Rectal smooth muscle tissue (tissue), 1 donor: ENCODE measurements at regions not wholly inside any gene's neighbourhood (a gene's known extent, or its start where the extent isn't known, plus 50 kb on each side); places are given as distances from the start of the nearest gene placed in this dataset.

ENCODE experiments used
- H3K27ac ChIP-seq: one replicate; pipeline ENCODE4 v1.7.0; 2013; ENCODE audit warnings: low read depth, low read length, inconsistent platforms
- H3K27me3 ChIP-seq: one replicate; pipeline ENCODE4 v1.7.0; 2013; ENCODE audit warnings: low read length; ENCODE audit not compliant: control insufficient read depth, insufficient read depth
- H3K36me3 ChIP-seq: one replicate; pipeline ENCODE4 v1.7.0; 2013; ENCODE audit warnings: low read length; ENCODE audit not compliant: control insufficient read depth, insufficient read depth
- H3K4me1 ChIP-seq: one replicate; pipeline ENCODE4 v1.7.0; 2013; ENCODE audit warnings: low read length; ENCODE audit not compliant: control insufficient read depth, insufficient read depth
- H3K4me3 ChIP-seq: one replicate; pipeline ENCODE4 v1.7.0; 2013; ENCODE audit warnings: low read length
- H3K9ac ChIP-seq: one replicate; pipeline ENCODE4 v1.7.0; 2013; ENCODE audit warnings: low read length

GRCh38 chr1:38436749-38437148, 390.2 kb upstream of the POU3F1 start:
- H3K36me3 ChIP-seq, result no peaks in the 10 kb centered on the region
- no peak overlapping the region for H3K27ac ChIP-seq
- no peaks in the 10 kb centered on the region for H3K4me1 ChIP-seq
- no peak overlapping the region for H3K9ac ChIP-seq
- no peak overlapping the region for H3K4me3 ChIP-seq
- no peaks in the 10 kb centered on the region for H3K27me3 ChIP-seq

- Histone ChIP-seq H3K4me3 (no peak overlapping the region), H3K9ac (no peak overlapping the region), H3K36me3 (no peaks in the 10 kb centered on the region), H3K27ac (no peak overlapping the region), H3K27me3 (no peaks in the 10 kb centered on the region), H3K4me1 (no peaks in the 10 kb centered on the region)
These were observed 389.4 kb upstream of the POU3F1 start for GRCh38 chr1:38436006-38436405.

- H3K27ac ChIP-seq, result no peak overlapping the region
- H3K4me1 ChIP-seq, result no peaks in the 10 kb centered on the region
These were observed 386.6 kb upstream of the POU3F1 start for GRCh38 chr1:38433084-38433722.

GRCh38 chr1:38431535-38432376, 385.2 kb upstream of the POU3F1 start:
- H3K9ac ChIP-seq, result no peak overlapping the region
- H3K36me3 ChIP-seq, result no peaks in the 10 kb centered on the region
- H3K4me3 ChIP-seq, result no peak overlapping the region
- no peaks in the 10 kb centered on the region for H3K27me3 ChIP-seq
- no peak overlapping the region for H3K27ac ChIP-seq
- no peaks in the 10 kb centered on the region for H3K4me1 ChIP-seq

More at GRCh38 chr1:38433084-38433722, 386.6 kb upstream of the POU3F1 start:
- H3K9ac ChIP-seq, result no peak overlapping the region
- no peak overlapping the region for H3K4me3 ChIP-seq
- H3K36me3 ChIP-seq, result no peaks in the 10 kb centered on the region
- no peaks in the 10 kb centered on the region for H3K27me3 ChIP-seq

- Histone ChIP-seq H3K36me3 (no peaks in the 10 kb centered on the region), H3K4me3 (no peak overlapping the region), H3K27me3 (no peaks in the 10 kb centered on the region), H3K27ac (no peak overlapping the region), H3K4me1 (no peaks in the 10 kb centered on the region), H3K9ac (no peak overlapping the region)
These were observed 384.4 kb upstream of the POU3F1 start for GRCh38 chr1:38430949-38431348.

- Histone ChIP-seq H3K36me3 (no peaks in the 10 kb centered on the region), H3K27me3 (no peaks in the 10 kb centered on the region), H3K27ac (no peak overlapping the region), H3K9ac (no peak overlapping the region), H3K4me3 (no peak overlapping the region), H3K4me1 (no peaks in the 10 kb centered on the region)
These were observed 378.1 kb upstream of the POU3F1 start for GRCh38 chr1:38424677-38425076.

GRCh38 chr1:38420666-38421065, 374.1 kb upstream of the POU3F1 start:
- no peak overlapping the region for H3K9ac ChIP-seq
- no peak overlapping the region for H3K4me3 ChIP-seq
- H3K36me3 ChIP-seq, result no peaks in the 10 kb centered on the region
- H3K27me3 ChIP-seq, result no peaks in the 10 kb centered on the region
- H3K27ac ChIP-seq, result no peak overlapping the region
- H3K4me1 ChIP-seq, result no peaks in the 10 kb centered on the region

- Histone ChIP-seq H3K36me3 (no peaks in the 10 kb centered on the region), H3K4me1 (no peaks in the 10 kb centered on the region), H3K27me3 (no peaks in the 10 kb centered on the region), H3K4me3 (no peak overlapping the region), H3K9ac (no peak overlapping the region), H3K27ac (no peak overlapping the region)
These were observed 371.8 kb upstream of the POU3F1 start for GRCh38 chr1:38418195-38419030.

- Histone ChIP-seq H3K36me3 (no peaks in the 10 kb centered on the region), H3K27ac (no peak overlapping the region), H3K27me3 (no peaks in the 10 kb centered on the region), H3K9ac (no peak overlapping the region), H3K4me1 (no peaks in the 10 kb centered on the region), H3K4me3 (no peak overlapping the region)
These were observed 357.1 kb upstream of the POU3F1 start for GRCh38 chr1:38403667-38404066.

- Histone ChIP-seq H3K27ac (no peak overlapping the region), H3K36me3 (no peaks in the 10 kb centered on the region), H3K27me3 (no peaks in the 10 kb centered on the region), H3K4me1 (no peaks in the 10 kb centered on the region), H3K9ac (no peak overlapping the region), H3K4me3 (no peak overlapping the region)
These were observed 355.7 kb upstream of the POU3F1 start for GRCh38 chr1:38402230-38402815.

GRCh38 chr1:38396606-38397005, 350.0 kb upstream of the POU3F1 start:
- Histone ChIP-seq H3K4me3 (no peak overlapping the region), H3K27ac (no peak overlapping the region), H3K27me3 (no peaks in the 10 kb centered on the region), H3K4me1 (no peaks in the 10 kb centered on the region), H3K9ac (no peak overlapping the region), H3K36me3 (no peaks in the 10 kb centered on the region)

GRCh38 chr1:38394303-38394702, 347.7 kb upstream of the POU3F1 start:
- no peak overlapping the region for H3K27ac ChIP-seq
- H3K4me3 ChIP-seq, result no peak overlapping the region
- no peaks in the 10 kb centered on the region for H3K36me3 ChIP-seq
- H3K9ac ChIP-seq, result no peak overlapping the region
- no peaks in the 10 kb centered on the region for H3K4me1 ChIP-seq
- no peaks in the 10 kb centered on the region for H3K27me3 ChIP-seq
